Neural progenitor cell (in vitro differentiated cells): ENCODE measurements at regions not wholly inside any gene's neighbourhood (a gene's known extent, or its start where the extent isn't known, plus 50 kb on each side); places are given as distances from the start of the nearest gene placed in this dataset.

Experiments used
- EZH2 ChIP-seq: fragments of 200-600 bp; sonication (generic); IDR thresholded peaks from 2 replicates; pipeline ENCODE4 v1.6.1; 2017; ENCODE audit warnings: antibody characterized with exemption, mild to moderate bottlenecking, moderate library complexity
- TF ChIP-seq, protein P1 (sequence below): fragments of 200-600 bp; sonication (generic); IDR thresholded peaks from 2 replicates; pipeline ENCODE4 v1.5.1; 2017; ENCODE audit warnings: antibody characterized with exemption, mild to moderate bottlenecking

DNA sequence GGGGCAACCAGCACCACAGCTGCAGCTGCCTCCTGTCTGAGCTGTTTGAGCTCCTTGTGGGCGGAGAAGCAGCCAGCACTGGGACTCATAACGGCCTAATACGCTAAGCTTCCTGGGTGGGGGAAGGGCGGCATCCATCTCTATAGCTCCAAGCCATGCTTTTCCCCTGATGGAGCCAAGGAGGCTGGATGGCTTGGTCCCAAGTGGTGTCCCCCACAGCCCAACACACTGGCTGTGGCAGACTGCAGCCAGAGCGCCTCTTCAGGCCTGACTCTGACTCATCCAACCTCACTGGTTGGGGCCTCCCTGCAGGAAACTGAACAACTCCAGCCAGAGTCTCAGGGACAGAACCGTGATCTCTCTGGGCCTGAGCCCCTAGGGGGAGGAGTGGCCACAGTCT is 537.3 kb downstream of the SUCLA2 start:
- TF ChIP-seq, protein P1, sequence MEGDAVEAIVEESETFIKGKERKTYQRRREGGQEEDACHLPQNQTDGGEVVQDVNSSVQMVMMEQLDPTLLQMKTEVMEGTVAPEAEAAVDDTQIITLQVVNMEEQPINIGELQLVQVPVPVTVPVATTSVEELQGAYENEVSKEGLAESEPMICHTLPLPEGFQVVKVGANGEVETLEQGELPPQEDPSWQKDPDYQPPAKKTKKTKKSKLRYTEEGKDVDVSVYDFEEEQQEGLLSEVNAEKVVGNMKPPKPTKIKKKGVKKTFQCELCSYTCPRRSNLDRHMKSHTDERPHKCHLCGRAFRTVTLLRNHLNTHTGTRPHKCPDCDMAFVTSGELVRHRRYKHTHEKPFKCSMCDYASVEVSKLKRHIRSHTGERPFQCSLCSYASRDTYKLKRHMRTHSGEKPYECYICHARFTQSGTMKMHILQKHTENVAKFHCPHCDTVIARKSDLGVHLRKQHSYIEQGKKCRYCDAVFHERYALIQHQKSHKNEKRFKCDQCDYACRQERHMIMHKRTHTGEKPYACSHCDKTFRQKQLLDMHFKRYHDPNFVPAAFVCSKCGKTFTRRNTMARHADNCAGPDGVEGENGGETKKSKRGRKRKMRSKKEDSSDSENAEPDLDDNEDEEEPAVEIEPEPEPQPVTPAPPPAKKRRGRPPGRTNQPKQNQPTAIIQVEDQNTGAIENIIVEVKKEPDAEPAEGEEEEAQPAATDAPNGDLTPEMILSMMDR, result no peak
- TF ChIP-seq EZH2, result no peak
